HEK293 (cell line): ENCODE measurements at regions not wholly inside any gene's neighbourhood (a gene's known extent, or its start where the extent isn't known, plus 50 kb on each side); places are given as distances from the start of the nearest gene placed in this dataset.

Experiments used
- TCF7L2 ChIP-seq: IDR thresholded peaks from 2 replicates; pipeline ENCODE4 v1.6.1; 2011; ENCODE audit warnings: low read depth, mild to moderate bottlenecking, inconsistent platforms, low read length, moderate library complexity, borderline replicate concordance
- ZBTB7A ChIP-seq: fragments of 450-650 bp; formaldehyde crosslinking; IDR thresholded peaks from 2 replicates; pipeline ENCODE4 v1.5.1; 2016; ENCODE audit warnings: low read depth, missing biosample characterization, missing genetic modification characterization
- ZNF311 ChIP-seq: fragments of 450-650 bp; formaldehyde crosslinking; IDR thresholded peaks from 2 replicates; pipeline ENCODE4 v1.5.1; 2017; ENCODE audit warnings: missing biosample characterization, missing genetic modification characterization, borderline replicate concordance
- ZNF560 ChIP-seq: fragments of 450-650 bp; formaldehyde crosslinking; IDR thresholded peaks from 2 replicates; pipeline ENCODE4 v1.5.1; 2017; ENCODE audit warnings: missing biosample characterization, missing genetic modification characterization, borderline replicate concordance
- TF ChIP-seq, protein P1 (sequence below): fragments of 450-650 bp; formaldehyde crosslinking; IDR thresholded peaks from 2 replicates; pipeline ENCODE4 v1.5.1; 2016; ENCODE audit warnings: missing biosample characterization, missing genetic modification characterization
- TF ChIP-seq, protein P2 (sequence below): fragments of 450-650 bp; formaldehyde crosslinking; IDR thresholded peaks from 2 replicates; pipeline ENCODE4; 2016; ENCODE audit warnings: missing biosample characterization, missing genetic modification characterization
- TF ChIP-seq, protein P3 (sequence below): fragments of 450-650 bp; formaldehyde crosslinking; IDR thresholded peaks from 2 replicates; pipeline ENCODE4 v1.5.1; 2016; ENCODE audit warnings: missing biosample characterization, missing genetic modification characterization

- TF ChIP-seq, protein P1, sequence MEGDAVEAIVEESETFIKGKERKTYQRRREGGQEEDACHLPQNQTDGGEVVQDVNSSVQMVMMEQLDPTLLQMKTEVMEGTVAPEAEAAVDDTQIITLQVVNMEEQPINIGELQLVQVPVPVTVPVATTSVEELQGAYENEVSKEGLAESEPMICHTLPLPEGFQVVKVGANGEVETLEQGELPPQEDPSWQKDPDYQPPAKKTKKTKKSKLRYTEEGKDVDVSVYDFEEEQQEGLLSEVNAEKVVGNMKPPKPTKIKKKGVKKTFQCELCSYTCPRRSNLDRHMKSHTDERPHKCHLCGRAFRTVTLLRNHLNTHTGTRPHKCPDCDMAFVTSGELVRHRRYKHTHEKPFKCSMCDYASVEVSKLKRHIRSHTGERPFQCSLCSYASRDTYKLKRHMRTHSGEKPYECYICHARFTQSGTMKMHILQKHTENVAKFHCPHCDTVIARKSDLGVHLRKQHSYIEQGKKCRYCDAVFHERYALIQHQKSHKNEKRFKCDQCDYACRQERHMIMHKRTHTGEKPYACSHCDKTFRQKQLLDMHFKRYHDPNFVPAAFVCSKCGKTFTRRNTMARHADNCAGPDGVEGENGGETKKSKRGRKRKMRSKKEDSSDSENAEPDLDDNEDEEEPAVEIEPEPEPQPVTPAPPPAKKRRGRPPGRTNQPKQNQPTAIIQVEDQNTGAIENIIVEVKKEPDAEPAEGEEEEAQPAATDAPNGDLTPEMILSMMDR (tag by site-specific recombination): no peak
- TF ChIP-seq, protein P2, sequence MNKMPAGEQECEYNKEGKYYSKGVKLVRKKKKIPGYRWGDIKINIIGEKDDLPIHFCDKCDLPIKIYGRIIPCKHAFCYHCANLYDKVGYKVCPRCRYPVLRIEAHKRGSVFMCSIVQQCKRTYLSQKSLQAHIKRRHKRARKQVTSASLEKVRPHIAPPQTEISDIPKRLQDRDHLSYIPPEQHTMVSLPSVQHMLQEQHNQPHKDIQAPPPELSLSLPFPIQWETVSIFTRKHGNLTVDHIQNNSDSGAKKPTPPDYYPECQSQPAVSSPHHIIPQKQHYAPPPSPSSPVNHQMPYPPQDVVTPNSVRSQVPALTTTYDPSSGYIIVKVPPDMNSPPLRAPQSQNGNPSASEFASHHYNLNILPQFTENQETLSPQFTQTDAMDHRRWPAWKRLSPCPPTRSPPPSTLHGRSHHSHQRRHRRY (tag by site-specific recombination): no peak
- no peak for TF ChIP-seq TCF7L2
- TF ChIP-seq ZNF311 (tag by site-specific recombination): no peak
- no peak for TF ChIP-seq ZNF560
- TF ChIP-seq, protein P3, sequence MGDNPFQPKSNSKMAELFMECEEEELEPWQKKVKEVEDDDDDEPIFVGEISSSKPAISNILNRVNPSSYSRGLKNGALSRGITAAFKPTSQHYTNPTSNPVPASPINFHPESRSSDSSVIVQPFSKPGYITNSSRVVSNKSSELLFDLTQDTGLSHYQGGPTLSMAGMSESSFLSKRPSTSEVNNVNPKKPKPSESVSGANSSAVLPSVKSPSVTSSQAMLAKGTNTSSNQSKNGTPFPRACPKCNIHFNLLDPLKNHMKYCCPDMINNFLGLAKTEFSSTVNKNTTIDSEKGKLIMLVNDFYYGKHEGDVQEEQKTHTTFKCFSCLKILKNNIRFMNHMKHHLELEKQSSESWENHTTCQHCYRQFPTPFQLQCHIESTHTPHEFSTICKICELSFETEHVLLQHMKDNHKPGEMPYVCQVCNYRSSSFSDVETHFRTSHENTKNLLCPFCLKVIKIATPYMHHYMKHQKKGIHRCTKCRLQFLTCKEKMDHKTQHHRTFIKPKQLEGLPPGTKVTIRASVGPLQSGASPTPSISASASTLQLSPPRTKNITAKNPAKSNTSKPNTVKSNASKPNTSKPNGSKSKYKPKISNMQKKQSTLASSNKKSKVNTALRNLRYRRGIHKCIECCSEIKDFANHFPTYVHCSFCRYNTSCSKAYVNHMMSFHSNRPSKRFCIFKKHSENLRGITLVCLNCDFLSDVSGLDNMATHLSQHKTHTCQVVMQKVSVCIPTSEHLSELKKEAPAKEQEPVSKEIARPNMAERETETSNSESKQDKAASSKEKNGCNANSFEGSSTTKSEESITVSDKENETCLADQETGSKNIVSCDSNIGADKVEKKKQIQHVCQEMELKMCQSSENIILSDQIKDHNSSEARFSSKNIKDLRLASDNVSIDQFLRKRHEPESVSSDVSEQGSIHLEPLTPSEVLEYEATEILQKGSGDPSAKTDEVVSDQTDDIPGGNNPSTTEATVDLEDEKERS (tag by site-specific recombination): no peak
- TF ChIP-seq ZBTB7A (tag by site-specific recombination): no peak
Observed at GRCh38 chr1:87805666-87806378, 477.1 kb downstream of the LMO4 start.
